HEK293T (cell line): ENCODE measurements at regions not wholly inside any gene's neighbourhood (a gene's known extent, or its start where the extent isn't known, plus 50 kb on each side); places are given as distances from the start of the nearest gene placed in this dataset.
"Not testable (repeated sequence)": the region's sequence is repeated elsewhere in the genome, so short reads cannot be mapped to it uniquely, and the experiment has no call there.

Source experiments
- CTCF ChIA-PET: fragments of 350-600 bp; formaldehyde crosslinking; extraction: SDS; loops from one replicate; lab custom pipeline; 2021; ENCODE audit warnings: antibody characterized with exemption, inconsistent platforms; lab: Yijun Ruan, JAX
- POLR2A ChIA-PET: fragments of 350-600 bp; formaldehyde crosslinking; extraction: SDS; loops from one replicate; lab custom pipeline; 2020; ENCODE audit warnings: antibody characterized with exemption, inconsistent platforms; lab: Yijun Ruan, JAX
- DNase-seq: peaks from one replicate; pipeline ENCODE4 v3.0.0; 2012; ENCODE audit warnings: mixed read lengths; ENCODE audit errors: extremely low spot score
- ARNT ChIP-seq: fragments of 450-650 bp; IDR thresholded peaks from 2 replicates; pipeline ENCODE4 v1.6.1; 2017; ENCODE audit warnings: mild to moderate bottlenecking
- BHLHE40 ChIP-seq: fragments of 450-650 bp; IDR thresholded peaks from 2 replicates; pipeline ENCODE4 v1.6.1; 2016; ENCODE audit warnings: mild to moderate bottlenecking, moderate library complexity, borderline replicate concordance
- CTBP1 ChIP-seq: fragments of 450-650 bp; IDR thresholded peaks from 2 replicates; pipeline ENCODE4 v1.6.1; 2016; ENCODE audit warnings: borderline replicate concordance
- ELF4 ChIP-seq: fragments of 450-650 bp; IDR thresholded peaks from 2 replicates; pipeline ENCODE4 v1.6.1; 2017; ENCODE audit warnings: antibody characterized with exemption
- FOXA1 ChIP-seq: fragments of 450-650 bp; IDR thresholded peaks from 2 replicates; pipeline ENCODE4 v1.6.1; 2016; ENCODE audit warnings: mild to moderate bottlenecking
- FOXK2 ChIP-seq: fragments of 450-650 bp; IDR thresholded peaks from 2 replicates; pipeline ENCODE4 v1.6.1; 2016; ENCODE audit warnings: mild to moderate bottlenecking
- FOXM1 ChIP-seq: fragments of 450-650 bp; IDR thresholded peaks from 2 replicates; pipeline ENCODE4 v1.6.1; 2017; ENCODE audit warnings: mild to moderate bottlenecking, borderline replicate concordance
- HDGF ChIP-seq: fragments of 450-650 bp; IDR thresholded peaks from 2 replicates; pipeline ENCODE4 v1.6.1; 2017; ENCODE audit warnings: antibody characterized with exemption, borderline replicate concordance
- L3MBTL2 ChIP-seq: fragments of 450-650 bp; conservative IDR thresholded peaks from 2 replicates; pipeline ENCODE4 v1.6.1; 2016; ENCODE audit warnings: mild to moderate bottlenecking
- LEF1 ChIP-seq: fragments of 450-650 bp; IDR thresholded peaks from 2 replicates; pipeline ENCODE4 v1.6.1; 2017; ENCODE audit warnings: mild to moderate bottlenecking, borderline replicate concordance
- NFRKB ChIP-seq: fragments of 450-650 bp; IDR thresholded peaks from 2 replicates; pipeline ENCODE4 v1.6.1; 2016; ENCODE audit warnings: mild to moderate bottlenecking, moderate library complexity
- PKNOX1 ChIP-seq: fragments of 450-650 bp; IDR thresholded peaks from 2 replicates; pipeline ENCODE4 v1.6.1; 2016
- SP1 ChIP-seq: fragments of 450-650 bp; IDR thresholded peaks from 2 replicates; pipeline ENCODE4 v1.6.1; 2017
- SUZ12 ChIP-seq: fragments of 450-650 bp; IDR thresholded peaks from 2 replicates; pipeline ENCODE4 v1.6.1; 2016; ENCODE audit warnings: mild to moderate bottlenecking
- TARDBP ChIP-seq: fragments of 450-650 bp; IDR thresholded peaks from 2 replicates; pipeline ENCODE4 v1.6.1; 2016
- ZNF384 ChIP-seq: fragments of 450-650 bp; IDR thresholded peaks from 2 replicates; pipeline ENCODE4 v1.6.1; 2016

GRCh38 chr3:31100519-31100918 lies 206.1 kb upstream of the GADL1 start:
- ChIA-PET CTCF (no interaction called here), POLR2A (no interaction called here)
- TF ChIP-seq ZNF384 = no peak
- TF ChIP-seq TARDBP = no peak
- TF ChIP-seq FOXA1 = no peak
- TF ChIP-seq L3MBTL2 = no peak
- TF ChIP-seq SP1 = no peak
- no peak for TF ChIP-seq FOXK2
- no peak for TF ChIP-seq ELF4
- no peak for TF ChIP-seq HDGF
- no peak for DNase-seq

- POLR2A ChIA-PET, CTCF ChIA-PET, DNase-seq: not testable (repeated sequence)
These were observed 206.8 kb upstream of the GADL1 start for GRCh38 chr3:31101285-31101684.

GRCh38 chr3:31102196-31102879 lies 207.9 kb upstream of the GADL1 start:
- CTCF ChIA-PET = no interaction called here
- no peak for DNase-seq
- TF ChIP-seq ELF4 (no peak), SP1 (no peak), LEF1 (no peak), NFRKB (no peak), L3MBTL2 (no peak), FOXA1 (no peak), PKNOX1 (no peak), TARDBP (no peak), ARNT (no peak), BHLHE40 (no peak), CTBP1 (no peak), ZNF384 (no peak), FOXM1 (no peak), SUZ12 (no peak)
- POLR2A ChIA-PET = no interaction called here

GRCh38 chr3:31103181-31103580 lies 208.7 kb upstream of the GADL1 start:
- ChIA-PET POLR2A (no interaction called here), CTCF (no interaction called here)
- no peak for DNase-seq
- TF ChIP-seq HDGF = no peak
- TF ChIP-seq ARNT = no peak
- no peak for TF ChIP-seq ZNF384
- no peak for TF ChIP-seq ELF4
- TF ChIP-seq NFRKB = no peak
- TF ChIP-seq CTBP1 = no peak
- no peak for TF ChIP-seq SP1
- TF ChIP-seq PKNOX1 = no peak
- TF ChIP-seq FOXA1 = no peak
- no peak for TF ChIP-seq FOXK2
- TF ChIP-seq BHLHE40 = no peak
- no peak for TF ChIP-seq SUZ12
- TF ChIP-seq L3MBTL2 = no peak
- TF ChIP-seq FOXM1 = no peak
- TF ChIP-seq LEF1 = no peak

GRCh38 chr3:31103623-31104180 lies 209.2 kb upstream of the GADL1 start:
- ChIA-PET CTCF (no interaction called here), POLR2A (no interaction called here)
- no peak for TF ChIP-seq FOXM1
- no peak for TF ChIP-seq SP1
- TF ChIP-seq ELF4 = no peak
- TF ChIP-seq L3MBTL2 = no peak
- no peak for TF ChIP-seq HDGF
- no peak for TF ChIP-seq BHLHE40
- no peak for TF ChIP-seq NFRKB
- TF ChIP-seq LEF1 = no peak
- TF ChIP-seq SUZ12 = no peak
- TF ChIP-seq TARDBP = no peak
- no peak for TF ChIP-seq FOXA1
- TF ChIP-seq ZNF384 = no peak
- TF ChIP-seq PKNOX1 = no peak
- no peak for TF ChIP-seq CTBP1
- TF ChIP-seq FOXK2 = no peak

GRCh38 chr3:31105011-31105410 lies 210.6 kb upstream of the GADL1 start:
- ChIA-PET CTCF (interaction anchor here (0.9 kb wide), 1 partner anchor 874 kb away, joined by 4 read pairs; no protein-coding TSS in a partner anchor), POLR2A (no interaction called here)
- DNase-seq = no peak
- TF ChIP-seq ZNF384 = no peak
- no peak for TF ChIP-seq LEF1
- no peak for TF ChIP-seq NFRKB
- no peak for TF ChIP-seq L3MBTL2
- TF ChIP-seq ARNT = no peak
- no peak for TF ChIP-seq SP1
- no peak for TF ChIP-seq FOXM1
- TF ChIP-seq CTBP1 = no peak

More at GRCh38 chr3:31103623-31104180, 209.2 kb upstream of the GADL1 start:
- DNase-seq = no peak
